ENCODE measurements at regions not wholly inside any gene's neighbourhood (a gene's known extent, or its start where the extent isn't known, plus 50 kb on each side); places are given as distances from the start of the nearest gene placed in this dataset.

DNA sequence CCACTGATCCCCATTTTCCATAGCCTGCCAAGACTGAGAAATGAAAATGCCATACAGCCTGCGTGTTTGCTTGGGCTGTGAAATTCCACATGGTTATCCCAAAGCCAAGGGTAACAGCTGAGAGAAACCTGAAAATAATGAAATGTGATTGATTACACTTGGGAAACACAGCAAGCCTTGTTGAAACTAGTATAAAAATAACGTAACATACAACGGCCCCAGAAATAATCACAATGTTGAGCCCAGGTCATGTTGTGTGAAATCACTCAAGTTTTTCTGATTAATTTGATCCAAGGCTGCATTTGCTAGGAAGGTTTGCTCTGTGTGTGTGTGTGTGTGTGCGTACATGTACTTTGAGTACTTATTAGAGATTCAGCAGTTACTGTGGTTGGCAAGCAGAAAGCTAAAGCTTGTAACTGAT is 269.0 kb downstream of the OXSM start:
- no peaks in the 10 kb centered on the region for H3K4me1 ChIP-seq (ENCODE audit: insufficient read depth, insufficient read length)
- no peak for DNase-seq (ENCODE audit: low read depth, low spot score)
- no peak for TF ChIP-seq SUZ12 (IDR thresholded peaks at IDR 0.05; ENCODE audit: extremely low read depth, insufficient read depth, insufficient read length)
- TF ChIP-seq YY1 (IDR thresholded peaks at IDR 0.05; ENCODE audit: insufficient read depth, insufficient read length): no peak
- no peak for TF ChIP-seq ZNF274 (IDR thresholded peaks at IDR 0.05; ENCODE audit: low read depth, low read length)
- H3K36me3 ChIP-seq (ENCODE audit: insufficient read depth, insufficient read length, low read length): no peaks in the 10 kb centered on the region
- no peak overlapping the region for H3K9ac ChIP-seq (ENCODE audit: insufficient read length, low read depth)
- no peaks in the 10 kb centered on the region for H3K27me3 ChIP-seq (ENCODE audit: insufficient read depth, insufficient read length)
- no peak overlapping the region for H3K4me3 ChIP-seq (ENCODE audit: insufficient read length, low read depth)
- no peaks in the 10 kb centered on the region for H3K9me3 ChIP-seq (ENCODE audit: insufficient read depth, low read length)

DNA sequence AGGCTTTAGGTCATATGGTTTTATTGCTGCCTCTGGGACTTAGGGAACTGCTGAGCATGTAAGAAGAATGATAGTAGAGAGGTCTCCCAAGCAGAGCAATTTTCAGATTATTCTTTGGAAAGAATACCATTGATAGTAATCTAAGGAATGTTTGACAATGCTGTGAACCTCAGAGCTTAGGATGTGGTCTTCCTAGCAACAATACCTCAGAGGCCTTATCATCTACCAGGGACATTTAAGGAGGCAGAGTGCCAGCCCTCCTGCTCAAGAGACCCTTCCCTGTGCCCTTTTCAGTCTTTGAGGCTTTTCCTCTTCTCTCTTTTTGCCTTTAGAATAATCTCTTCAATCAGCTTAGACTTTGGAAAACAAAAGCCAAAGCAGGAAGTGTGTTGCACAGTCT is 272.1 kb downstream of the OXSM start:
- no peak overlapping the region for H3K9ac ChIP-seq (ENCODE audit: insufficient read length, low read depth)
- no peak overlapping the region for H3K4me3 ChIP-seq (ENCODE audit: insufficient read length, low read depth)
- TF ChIP-seq YY1 (IDR thresholded peaks at IDR 0.05; ENCODE audit: insufficient read depth, insufficient read length): no peak
- TF ChIP-seq ZNF274 (IDR thresholded peaks at IDR 0.05; ENCODE audit: low read depth, low read length): no peak
- no peak for TF ChIP-seq SUZ12 (IDR thresholded peaks at IDR 0.05; ENCODE audit: extremely low read depth, insufficient read depth, insufficient read length)
- DNase-seq (ENCODE audit: low read depth, low spot score): no peak
- no peaks in the 10 kb centered on the region for H3K27me3 ChIP-seq (ENCODE audit: insufficient read depth, insufficient read length)
- H3K4me1 ChIP-seq (ENCODE audit: insufficient read depth, insufficient read length): no peaks in the 10 kb centered on the region
- H3K36me3 ChIP-seq (ENCODE audit: insufficient read depth, insufficient read length, low read length): no peaks in the 10 kb centered on the region
- H3K9me3 ChIP-seq (ENCODE audit: insufficient read depth, low read length): no peaks in the 10 kb centered on the region

DNA sequence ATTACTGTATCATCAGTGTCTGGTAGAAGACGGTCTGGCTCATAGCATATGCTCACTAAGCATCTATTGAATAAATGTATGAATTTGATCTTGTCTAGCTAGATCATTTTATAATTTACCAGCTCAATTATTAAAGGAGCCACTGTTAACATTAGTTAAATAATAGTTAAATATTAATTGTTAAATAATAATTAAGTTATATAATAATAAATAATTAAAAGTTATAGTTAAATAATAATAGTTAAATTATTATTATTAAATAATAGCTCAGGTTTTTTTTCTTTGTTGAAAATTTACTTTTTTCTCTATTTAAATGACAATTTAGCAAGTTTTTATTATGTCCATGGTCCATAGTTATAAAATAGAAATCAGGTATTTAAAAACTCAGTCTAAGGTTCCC is 274.4 kb downstream of the OXSM start:
- H3K9ac ChIP-seq (ENCODE audit: insufficient read length, low read depth): no peak overlapping the region
- no peaks in the 10 kb centered on the region for H3K36me3 ChIP-seq (ENCODE audit: insufficient read depth, insufficient read length, low read length)
- H3K4me3 ChIP-seq (ENCODE audit: insufficient read length, low read depth): no peak overlapping the region
- TF ChIP-seq ZNF274 (IDR thresholded peaks at IDR 0.05; ENCODE audit: low read depth, low read length) (no peak), SUZ12 (IDR thresholded peaks at IDR 0.05; ENCODE audit: extremely low read depth, insufficient read depth, insufficient read length) (no peak), YY1 (IDR thresholded peaks at IDR 0.05; ENCODE audit: insufficient read depth, insufficient read length) (no peak)
- no peaks in the 10 kb centered on the region for H3K27me3 ChIP-seq (ENCODE audit: insufficient read depth, insufficient read length)
- H3K4me1 ChIP-seq (ENCODE audit: insufficient read depth, insufficient read length): no peaks in the 10 kb centered on the region
- DNase-seq (ENCODE audit: low read depth, low spot score): no peak
- no peaks in the 10 kb centered on the region for H3K9me3 ChIP-seq (ENCODE audit: insufficient read depth, low read length)

DNA sequence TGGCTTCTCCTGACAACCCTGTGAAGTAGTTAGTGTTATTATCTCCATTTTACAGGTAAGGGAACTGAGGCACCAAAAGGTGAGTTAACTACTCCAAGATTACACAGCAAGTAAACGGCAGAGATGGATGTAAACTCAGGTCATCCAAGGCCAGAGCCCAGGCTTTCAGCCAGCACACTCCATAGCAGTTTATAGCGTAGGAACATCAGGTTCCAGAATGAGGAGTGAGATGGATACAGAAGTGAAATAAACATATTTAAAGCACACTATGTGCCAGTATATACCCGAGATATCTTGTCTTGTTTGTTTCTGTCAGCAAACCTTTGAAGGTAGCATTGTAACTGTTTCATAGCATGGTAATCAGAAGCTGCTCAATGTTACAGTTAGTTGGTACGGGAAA is 279.0 kb downstream of the OXSM start:
- no peak for DNase-seq (ENCODE audit: low read depth, low spot score)
- Histone ChIP-seq H3K27me3 (ENCODE audit: insufficient read depth, insufficient read length) (no peaks in the 10 kb centered on the region), H3K9ac (ENCODE audit: insufficient read length, low read depth) (no peak overlapping the region), H3K36me3 (ENCODE audit: insufficient read depth, insufficient read length, low read length) (no peaks in the 10 kb centered on the region), H3K9me3 (ENCODE audit: insufficient read depth, low read length) (no peaks in the 10 kb centered on the region), H3K4me1 (ENCODE audit: insufficient read depth, insufficient read length) (no peaks in the 10 kb centered on the region), H3K4me3 (ENCODE audit: insufficient read length, low read depth) (no peak overlapping the region)
- no peak for TF ChIP-seq SUZ12 (IDR thresholded peaks at IDR 0.05; ENCODE audit: extremely low read depth, insufficient read depth, insufficient read length)

DNA sequence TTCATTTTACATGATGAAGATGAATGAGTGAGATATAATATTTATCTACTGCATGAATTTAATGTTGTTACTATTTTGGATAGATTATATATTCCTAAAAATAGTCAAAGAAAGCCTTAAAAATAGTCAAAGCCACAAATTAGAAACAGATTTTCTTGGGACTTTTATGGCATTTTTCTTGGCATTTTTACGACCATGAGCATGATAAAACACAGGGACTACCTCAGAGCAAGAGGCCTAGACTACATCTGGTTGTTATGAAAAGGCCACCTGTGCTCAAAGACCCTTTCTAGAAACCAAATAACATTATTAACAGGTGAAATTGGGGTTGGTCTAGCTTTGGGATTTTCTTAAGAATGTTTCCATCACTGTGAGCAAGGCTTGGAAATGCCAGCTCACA is 281.0 kb downstream of the OXSM start:
- no peaks in the 10 kb centered on the region for H3K4me1 ChIP-seq (ENCODE audit: insufficient read depth, insufficient read length)
- no peak overlapping the region for H3K4me3 ChIP-seq (ENCODE audit: insufficient read length, low read depth)
- H3K9ac ChIP-seq (ENCODE audit: insufficient read length, low read depth): no peak overlapping the region
- TF ChIP-seq SUZ12 (IDR thresholded peaks at IDR 0.05; ENCODE audit: extremely low read depth, insufficient read depth, insufficient read length) (no peak), YY1 (IDR thresholded peaks at IDR 0.05; ENCODE audit: insufficient read depth, insufficient read length) (no peak), ZNF274 (IDR thresholded peaks at IDR 0.05; ENCODE audit: low read depth, low read length) (no peak)
- DNase-seq (ENCODE audit: low read depth, low spot score): no peak
- H3K9me3 ChIP-seq (ENCODE audit: insufficient read depth, low read length): no peaks in the 10 kb centered on the region
- H3K36me3 ChIP-seq (ENCODE audit: insufficient read depth, insufficient read length, low read length): no peaks in the 10 kb centered on the region
- no peaks in the 10 kb centered on the region for H3K27me3 ChIP-seq (ENCODE audit: insufficient read depth, insufficient read length)

DNA sequence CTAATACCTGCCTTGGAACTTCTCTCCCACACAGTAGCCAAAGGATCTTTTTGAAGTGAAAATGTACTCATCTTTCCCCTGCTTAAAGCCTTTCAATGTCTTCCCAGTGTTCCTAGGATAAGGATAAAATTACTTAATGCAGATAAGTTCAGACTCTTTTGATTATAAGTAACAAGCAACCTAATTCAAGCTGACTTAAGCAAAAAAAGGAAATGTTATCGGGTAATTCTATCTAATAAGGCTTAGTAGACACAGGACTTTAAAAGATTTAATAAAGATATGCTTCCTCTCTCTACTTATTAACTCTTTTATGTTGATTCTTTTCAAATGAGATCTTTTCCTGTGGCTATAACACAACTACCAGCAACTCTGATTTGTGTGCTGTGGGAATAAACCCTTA is 284.2 kb downstream of the OXSM start:
- Histone ChIP-seq H3K4me3 (ENCODE audit: insufficient read length, low read depth) (no peak overlapping the region), H3K9me3 (ENCODE audit: insufficient read depth, low read length) (no peaks in the 10 kb centered on the region), H3K36me3 (ENCODE audit: insufficient read depth, insufficient read length, low read length) (no peaks in the 10 kb centered on the region), H3K27me3 (ENCODE audit: insufficient read depth, insufficient read length) (no peaks in the 10 kb centered on the region), H3K4me1 (ENCODE audit: insufficient read depth, insufficient read length) (no peaks in the 10 kb centered on the region), H3K9ac (ENCODE audit: insufficient read length, low read depth) (no peak overlapping the region)
- TF ChIP-seq SUZ12 (IDR thresholded peaks at IDR 0.05; ENCODE audit: extremely low read depth, insufficient read depth, insufficient read length) (no peak), ZNF274 (IDR thresholded peaks at IDR 0.05; ENCODE audit: low read depth, low read length) (no peak), YY1 (IDR thresholded peaks at IDR 0.05; ENCODE audit: insufficient read depth, insufficient read length) (no peak)
- no peak for DNase-seq (ENCODE audit: low read depth, low spot score)

DNA sequence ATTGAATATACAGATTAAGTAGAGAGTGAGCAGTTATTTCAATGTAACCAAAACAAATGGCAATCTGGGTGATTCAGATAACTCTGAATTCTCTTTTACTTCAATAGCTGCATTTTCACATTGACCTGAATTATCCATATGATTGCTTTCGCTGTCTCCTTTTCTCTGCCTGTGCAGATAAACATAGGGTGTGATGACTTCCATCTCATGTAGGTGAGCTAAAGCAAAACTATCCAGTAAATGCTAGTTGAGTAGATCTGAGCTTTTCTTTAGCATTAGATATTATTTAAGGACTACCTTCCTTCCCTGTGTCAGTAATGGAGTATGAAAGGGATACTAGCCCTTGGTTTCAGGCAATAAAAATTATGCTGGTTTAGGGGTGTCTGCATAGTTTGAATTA is 288.6 kb downstream of the OXSM start:
- TF ChIP-seq YY1 (IDR thresholded peaks at IDR 0.05; ENCODE audit: insufficient read depth, insufficient read length): no peak
- TF ChIP-seq SUZ12 (IDR thresholded peaks at IDR 0.05; ENCODE audit: extremely low read depth, insufficient read depth, insufficient read length): no peak
- TF ChIP-seq ZNF274 (IDR thresholded peaks at IDR 0.05; ENCODE audit: low read depth, low read length): no peak
- Histone ChIP-seq H3K9me3 (ENCODE audit: insufficient read depth, low read length) (no peaks in the 10 kb centered on the region), H3K36me3 (ENCODE audit: insufficient read depth, insufficient read length, low read length) (no peaks in the 10 kb centered on the region), H3K4me3 (ENCODE audit: insufficient read length, low read depth) (no peak overlapping the region), H3K4me1 (ENCODE audit: insufficient read depth, insufficient read length) (no peaks in the 10 kb centered on the region), H3K9ac (ENCODE audit: insufficient read length, low read depth) (no peak overlapping the region), H3K27me3 (ENCODE audit: insufficient read depth, insufficient read length) (no peaks in the 10 kb centered on the region)
- no peak for DNase-seq (ENCODE audit: low read depth, low spot score)

DNA sequence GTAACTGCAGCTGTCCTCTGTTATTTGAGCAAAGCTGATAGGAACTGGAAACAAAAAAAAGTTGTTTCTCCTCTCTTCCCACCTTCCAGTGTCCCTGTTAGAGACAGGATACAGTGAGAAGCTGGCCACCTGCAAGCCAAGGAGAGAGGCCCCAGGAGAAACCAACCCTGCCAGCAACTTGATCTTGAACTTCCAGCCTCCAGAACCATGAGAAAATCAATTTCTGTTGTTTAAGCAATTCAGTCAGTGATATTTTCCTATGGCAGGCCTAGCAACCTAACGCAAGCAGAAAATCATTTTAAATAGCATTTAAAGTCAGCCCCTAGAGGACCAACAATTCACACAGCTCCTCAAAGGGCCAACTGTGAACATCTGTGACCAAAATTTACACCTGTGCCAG is 291.3 kb downstream of the OXSM start:
- Histone ChIP-seq H3K9ac (ENCODE audit: insufficient read length, low read depth) (no peak overlapping the region), H3K4me3 (ENCODE audit: insufficient read length, low read depth) (no peak overlapping the region), H3K4me1 (ENCODE audit: insufficient read depth, insufficient read length) (no peaks in the 10 kb centered on the region), H3K9me3 (ENCODE audit: insufficient read depth, low read length) (no peaks in the 10 kb centered on the region), H3K36me3 (ENCODE audit: insufficient read depth, insufficient read length, low read length) (no peaks in the 10 kb centered on the region), H3K27me3 (ENCODE audit: insufficient read depth, insufficient read length) (no peaks in the 10 kb centered on the region)
- DNase-seq (ENCODE audit: low read depth, low spot score): no peak
- TF ChIP-seq SUZ12 (IDR thresholded peaks at IDR 0.05; ENCODE audit: extremely low read depth, insufficient read depth, insufficient read length) (no peak), ZNF274 (IDR thresholded peaks at IDR 0.05; ENCODE audit: low read depth, low read length) (no peak), YY1 (IDR thresholded peaks at IDR 0.05; ENCODE audit: insufficient read depth, insufficient read length) (no peak)

Measured in NT2/D1 (cell line).